K562 (cell line): ENCODE measurements at regions not wholly inside any gene's neighbourhood (a gene's known extent, or its start where the extent isn't known, plus 50 kb on each side); places are given as distances from the start of the nearest gene placed in this dataset.
A peak's percentile ranks its signal among the peaks of the same experiment; 100 is the strongest.

Source experiments
- ATAC-seq: fragments of 200-7000 bp; cut with Tn5 transposase; 3 replicates; pipeline ENCODE4 v1.9.1; 2020; ENCODE audit warnings: moderate library complexity
- BruUV-seq: library from RNA; stranded (reverse); fragments of 400-500 nt; replicated peaks from 2 replicates; lab custom pipeline; 2021; lab: Mats Ljungman, UMichigan
- CTCF ChIA-PET: fragments of 300-600 bp; formaldehyde crosslinking; extraction: SDS; loops from one replicate; lab custom pipeline; 2021; ENCODE audit warnings: low intra/inter-chr PET ratio; lab: Yijun Ruan, JAX
- POLR2A ChIA-PET: fragments of 300-600, 350-650 bp; sonication (Branson Sonifier 250); formaldehyde crosslinking; extraction: SDS; loops from one replicate; lab custom pipeline; 2021; ENCODE audit warnings: antibody characterized with exemption, inconsistent platforms; lab: Yijun Ruan, JAX
- DNase-seq, 4 experiments: peaks; one replicate each; pipeline versions ENCODE4 v3.0.0 to v3.0.0-alpha.2; 2011 to 2018; ENCODE audit warnings: low spot score in 3 of 4, mixed read lengths in 3 of 4; ENCODE audit errors: extremely low read depth in 1 of 4
- FAIRE-seq: peaks from 2 replicates; lab custom pipeline; 2011; peaks lifted over from hg19 to GRCh38; lab: Jason Lieb, UNC
- H2AFZ ChIP-seq: 2 replicates; pipeline ENCODE4 v1.6.0; 2011; ENCODE audit warnings: low read depth, low read length, control low read depth, inconsistent platforms
- H3K27ac ChIP-seq: fragments of 200-600 bp; 3 replicates; pipeline ENCODE4 v1.8.0; 2011; ENCODE audit warnings: low read depth, mild to moderate bottlenecking, control low read depth, inconsistent platforms, low read length, moderate library complexity, mixed read lengths; ENCODE audit errors: extremely low read depth
- H3K27me3 ChIP-seq, 2 experiments: fragments of 300-600 bp in 1 of 2; 2 replicates in 1 of 2; 3 replicates in 1 of 2; pipeline versions ENCODE4 v1.6.0 to v1.8.0; 2011; ENCODE audit warnings: inconsistent platforms in 2 of 2, low read length in 2 of 2, mild to moderate bottlenecking in 1 of 2, mixed read lengths in 1 of 2, moderate library complexity in 1 of 2; ENCODE audit not compliant: control insufficient read depth in 2 of 2, insufficient read depth in 2 of 2
- H3K36me3 ChIP-seq: fragments of 300-600 bp; 3 replicates; pipeline ENCODE4 v1.8.0; 2011; ENCODE audit warnings: mild to moderate bottlenecking, low read length, inconsistent platforms; ENCODE audit not compliant: control insufficient read depth, insufficient read depth
- H3K4me1 ChIP-seq, 2 experiments: fragments of 200-600 bp in 1 of 2; replicated peaks in 1 of 2; 2 replicates in 1 of 2; 3 replicates in 1 of 2; pipeline versions ENCODE4 v1.5.1 to v1.8.0; 2011; ENCODE audit warnings: inconsistent platforms in 2 of 2, low read length in 2 of 2, mild to moderate bottlenecking in 1 of 2, mixed read lengths in 1 of 2, moderate library complexity in 1 of 2; ENCODE audit not compliant: control insufficient read depth in 2 of 2, insufficient read depth in 2 of 2
- H3K4me2 ChIP-seq: 2 replicates; pipeline ENCODE4 v1.6.1; 2011; ENCODE audit warnings: low read length, control low read depth, inconsistent platforms, mixed read lengths; ENCODE audit not compliant: insufficient read depth
- H3K4me3 ChIP-seq: fragments of 200-600 bp; sonication (generic), shearing (Covaris generic); 2 replicates; pipeline ENCODE4 v1.5.1; 2016; ENCODE audit warnings: control low read depth, inconsistent platforms
- H3K79me2 ChIP-seq: fragments of 200-600 bp; 3 replicates; pipeline ENCODE4 v1.8.0; 2011; ENCODE audit warnings: low read length, inconsistent platforms; ENCODE audit not compliant: control insufficient read depth, insufficient read depth
- H3K9ac ChIP-seq, 2 experiments: 2 replicates each; pipeline versions ENCODE4 v1.6.0 to v1.6.1; 2011; ENCODE audit warnings: low read depth in 2 of 2, low read length in 2 of 2, control low read depth in 1 of 2, inconsistent platforms in 1 of 2, mild to moderate bottlenecking in 1 of 2, mixed read lengths in 1 of 2; ENCODE audit not compliant: insufficient read depth in 1 of 2
- H3K9me1 ChIP-seq: one replicate; pipeline ENCODE4 v1.6.0; 2011; ENCODE audit warnings: inconsistent platforms, mild to moderate bottlenecking, low read length, moderate library complexity; ENCODE audit not compliant: control insufficient read depth, insufficient read depth
- H3K9me3 ChIP-seq: replicated peaks from 2 replicates; pipeline ENCODE4 v1.5.1; 2011; ENCODE audit warnings: low read depth, low read length, inconsistent platforms; ENCODE audit not compliant: control insufficient read depth, insufficient read depth
- H4K20me1 ChIP-seq: replicated peaks from 2 replicates; pipeline ENCODE4 v1.6.1; 2011; ENCODE audit warnings: low read length, inconsistent platforms, mixed read lengths; ENCODE audit not compliant: control insufficient read depth, insufficient read depth
- CCNT2 ChIP-seq: IDR thresholded peaks from 2 replicates; pipeline ENCODE4 v1.6.1; 2011; ENCODE audit warnings: borderline replicate concordance, low read depth, mild to moderate bottlenecking, moderate library complexity, mixed read lengths, low read length; ENCODE audit not compliant: insufficient read length; ENCODE audit errors: extremely low read depth
- CREB3L1 ChIP-seq: fragments of 450-650 bp; IDR thresholded peaks from 2 replicates; pipeline ENCODE4 v1.6.1; 2014; ENCODE audit warnings: low read depth, mild to moderate bottlenecking, moderate library complexity, borderline replicate concordance
- CTCF ChIP-seq, 3 experiments: IDR thresholded peaks in 2 of 3; conservative IDR thresholded peaks in 1 of 3; 2 replicates each; pipeline ENCODE4 v1.5.1; 2011 to 2012; ENCODE audit warnings: low read length in 3 of 3, mild to moderate bottlenecking in 3 of 3, control low read depth in 2 of 3, improper control_type of control experiment in 1 of 3, inconsistent platforms in 1 of 3, low read depth in 1 of 3, mixed read lengths in 1 of 3, moderate library complexity in 1 of 3; ENCODE audit not compliant: insufficient read depth in 2 of 3
- HDAC2 ChIP-seq: fragments of 450-650 bp; IDR thresholded peaks from 2 replicates; pipeline ENCODE4 v1.6.1; 2016; ENCODE audit warnings: mild to moderate bottlenecking
- MCM2 ChIP-seq: fragments of 450-650 bp; IDR thresholded peaks from 2 replicates; pipeline ENCODE4 v1.6.1; 2017; ENCODE audit warnings: low read depth, mild to moderate bottlenecking
- MCM3 ChIP-seq: fragments of 450-650 bp; IDR thresholded peaks from 2 replicates; pipeline ENCODE4 v1.6.1; 2016
- MTA1 ChIP-seq: fragments of 450-650 bp; IDR thresholded peaks from 2 replicates; pipeline ENCODE4 v1.6.1; 2017; ENCODE audit warnings: borderline replicate concordance
- NFE2 ChIP-seq: IDR thresholded peaks from 2 replicates; pipeline ENCODE4 v1.6.1; 2014; ENCODE audit warnings: antibody characterized with exemption, low read depth
- POLR2A ChIP-seq: fragments of 450-650 bp; conservative IDR thresholded peaks from 2 replicates; pipeline ENCODE4 v1.6.1; 2016
- RAD51 ChIP-seq: fragments of 450-650 bp; IDR thresholded peaks from 2 replicates; pipeline ENCODE4 v1.7.1; 2016; ENCODE audit warnings: low read depth, mild to moderate bottlenecking, borderline replicate concordance
- RFX1 ChIP-seq: fragments of 450-650 bp; IDR thresholded peaks from 2 replicates; pipeline ENCODE4 v1.6.1; 2016; ENCODE audit warnings: mild to moderate bottlenecking, moderate library complexity
- SMAD4 ChIP-seq: fragments of 250-450 bp; sonication (Bioruptor Pico); conservative IDR thresholded peaks from 2 replicates; pipeline ENCODE4 v1.8.0; 2021; ENCODE audit warnings: inconsistent platforms, mild to moderate bottlenecking, moderate library complexity
- SNRNP70 ChIP-seq: fragments of 200-400 bp; formaldehyde crosslinking; optimal IDR thresholded peaks from 2 replicates; pipeline ENCODE3; 2017; ENCODE audit warnings: low read depth, low read length
- TEAD2 ChIP-seq: fragments of 450-650 bp; IDR thresholded peaks from 2 replicates; pipeline ENCODE4 v1.6.1; 2016; ENCODE audit warnings: missing genetic modification characterization, control low read depth, missing compliant biosample characterization
- ZFP36 ChIP-seq: fragments of 150-350 bp; IDR thresholded peaks from 2 replicates; pipeline ENCODE4 v1.6.1; 2018; ENCODE audit warnings: low read length, low read depth; ENCODE audit not compliant: partially characterized antibody
- ZNF23 ChIP-seq: fragments of 250-450 bp; sonication (Bioruptor Pico); IDR thresholded peaks from 2 replicates; pipeline ENCODE4 v1.4.0; 2020; ENCODE audit warnings: mild to moderate bottlenecking
- ZNF584 ChIP-seq: fragments of 200-800 bp; sonication (Bioruptor generic); IDR thresholded peaks from 2 replicates; pipeline ENCODE4 v1.6.1; 2016; ENCODE audit warnings: low read depth, mild to moderate bottlenecking, missing genetic modification characterization, missing compliant biosample characterization
- whole genome bisulfite sequencing: fragments of 100-300 bp; shearing (Covaris generic); methylation state at CpG from one replicate; pipeline ENCODE4 v1.1.6; 2016; ENCODE audit warnings: low coverage, mixed read lengths; ENCODE audit not compliant: insufficient coverage; ENCODE audit errors: missing lambda C conversion rate; 5-methylcytosine and 5-hydroxymethylcytosine counted together
- in situ Hi-C: fragments of 300-500 bp; cut with MboI; formaldehyde crosslinking; loops from 4 replicates; pipeline ENCODE4 v1.15.0; 2018; ENCODE audit warnings: inconsistent platforms, mixed read lengths
- intact Hi-C: fragments of 100-400 bp; cut with micrococcal nuclease; formaldehyde crosslinking; loops from 2 replicates; pipeline ENCODE4 v1.14.2; 2022

- ATAC-seq (no peak), FAIRE-seq (no peak)
- Histone ChIP-seq H3K4me1 (no peaks in the 10 kb centered on the region), H4K20me1 (no peaks in the 10 kb centered on the region), H3K36me3 (no peaks in the 10 kb centered on the region), H3K9me1 (no peaks in the 10 kb centered on the region), H3K9me3 (no peaks in the 10 kb centered on the region), H3K27ac (no peak overlapping the region), H3K4me3 (no peak overlapping the region), H3K9ac (no peak overlapping the region), H3K27me3 (no peaks in the 10 kb centered on the region)
- 1% methylated on average over 5 of the region's 5 CpGs for WGBS
- ChIA-PET CTCF (no interaction called here), POLR2A (no interaction called here)
- TF ChIP-seq RFX1 (peak; percentile 42), MCM3 (no peak), TEAD2 (no peak), ZNF584 (CRISPR knock-in tag) (no peak), RAD51 (no peak), SNRNP70 (no peak), MCM2 (no peak)
- TF ChIP-seq, all 486 proteins: peak for 1
- in situ Hi-C loops, result no loop called here
- no peak for DNase-seq
- Histone ChIP-seq H2AFZ (no peak overlapping the region), H3K79me2 (no peaks in the 10 kb centered on the region), H3K4me2 (no peak overlapping the region)
- intact Hi-C loops, result no loop called here
- no TSS peak for BruUV-seq
These were observed 200.5 kb downstream of the GRB14 start for GRCh38 chr2:164420787-164421186.

- WGBS, result 0% methylated on average over 2 of the region's 2 CpGs
- no TSS peak for BruUV-seq
- ATAC-seq (no peak), DNase-seq (no peak), FAIRE-seq (no peak)
- Histone ChIP-seq H3K4me2 (no peak overlapping the region), H3K79me2 (no peaks in the 10 kb centered on the region), H3K9me1 (no peaks in the 10 kb centered on the region), H4K20me1 (no peaks in the 10 kb centered on the region), H3K9me3 (no peaks in the 10 kb centered on the region), H3K9ac (no peak overlapping the region), H3K4me3 (no peak overlapping the region), H2AFZ (no peak overlapping the region), H3K27ac (no peak overlapping the region), H3K36me3 (no peaks in the 10 kb centered on the region), H3K27me3 (no peaks in the 10 kb centered on the region), H3K4me1 (no peaks in the 10 kb centered on the region)
- CTCF ChIA-PET, result no interaction called here
- POLR2A ChIA-PET, result no interaction called here
- in situ Hi-C loops (no loop called here), intact Hi-C loops (no loop called here)
- TF ChIP-seq SMAD4 (CRISPR knock-in tag) (no peak), HDAC2 (no peak), CTCF (IDR thresholded peaks at IDR 0.05 in 2 of 3, conservative IDR thresholded peaks at IDR 0.05 in 1 of 3; ENCODE audit: insufficient read depth in 2 of 3, low read depth in 1 of 3, low read length in 3 of 3) (no peak), MTA1 (no peak), CREB3L1 (no peak), CCNT2 (no peak), POLR2A (no peak), NFE2 (no peak), ZFP36 (no peak), ZNF23 (no peak)
These were observed 208.5 kb downstream of the GRB14 start for GRCh38 chr2:164412831-164413230.
